Activated T-cell treated with anti-CD3 and anti-CD28 coated beads, Interleukin-2, amount 50 U/mL, for 24 hours (primary cell): ENCODE measurements at regions not wholly inside any gene's neighbourhood (a gene's known extent, or its start where the extent isn't known, plus 50 kb on each side); places are given as distances from the start of the nearest gene placed in this dataset.
"Not testable (repeated sequence)": the region's sequence is repeated elsewhere in the genome, so short reads cannot be mapped to it uniquely, and the experiment has no call there.

Experiments used
- DNase-seq: peaks from one replicate; pipeline ENCODE4 v3.0.0-alpha.2; 2020
- H3K27ac Mint-ChIP-seq: 2 replicates; pipeline ENCODE4 v1.8.0; 2020; ENCODE audit warnings: mild to moderate bottlenecking, mixed read lengths
- H3K27me3 Mint-ChIP-seq: 2 replicates; pipeline ENCODE4 v1.8.0; 2020; ENCODE audit warnings: mixed read lengths
- H3K36me3 Mint-ChIP-seq: 2 replicates; pipeline ENCODE4 v1.8.0; 2020; ENCODE audit warnings: low read depth, mixed read lengths
- H3K4me1 Mint-ChIP-seq: 2 replicates; pipeline ENCODE4 v1.8.0; 2020; ENCODE audit warnings: low read depth, mixed read lengths
- H3K4me3 Mint-ChIP-seq: 2 replicates; pipeline ENCODE4 v1.8.0; 2020; ENCODE audit warnings: mild to moderate bottlenecking, moderate library complexity, mixed read lengths
- H3K9me3 Mint-ChIP-seq: 2 replicates; pipeline ENCODE4 v1.8.0; 2020; ENCODE audit warnings: mixed read lengths

DNA sequence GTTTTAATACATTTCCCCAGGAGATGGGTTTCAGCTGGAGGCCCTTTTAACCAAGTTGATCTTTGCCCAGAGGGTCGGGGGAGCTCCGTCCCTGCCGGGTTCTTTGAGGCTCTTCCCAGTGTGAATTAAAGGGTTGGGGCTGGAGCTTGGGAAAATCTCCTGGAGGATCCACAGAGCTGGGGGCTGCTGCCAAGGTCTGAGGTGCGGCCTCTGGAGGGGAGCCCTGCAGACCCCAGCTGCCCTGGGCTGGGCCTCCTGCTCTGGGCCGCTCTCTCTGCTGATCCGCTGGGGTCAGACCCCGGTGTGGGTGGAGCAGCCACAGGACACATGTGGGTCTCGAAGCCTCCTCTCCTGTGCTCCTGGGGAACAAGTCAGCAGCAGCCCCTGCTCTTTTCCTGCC is 51.4 kb upstream of the SFSWAP start:
- H3K9me3 Mint-ChIP-seq, H3K4me3 Mint-ChIP-seq, DNase-seq, H3K27ac Mint-ChIP-seq, H3K4me1 Mint-ChIP-seq, H3K36me3 Mint-ChIP-seq: not testable (repeated sequence)
- H3K27me3 Mint-ChIP-seq, result peaks cover 17% of the 10 kb centered on the region

DNA sequence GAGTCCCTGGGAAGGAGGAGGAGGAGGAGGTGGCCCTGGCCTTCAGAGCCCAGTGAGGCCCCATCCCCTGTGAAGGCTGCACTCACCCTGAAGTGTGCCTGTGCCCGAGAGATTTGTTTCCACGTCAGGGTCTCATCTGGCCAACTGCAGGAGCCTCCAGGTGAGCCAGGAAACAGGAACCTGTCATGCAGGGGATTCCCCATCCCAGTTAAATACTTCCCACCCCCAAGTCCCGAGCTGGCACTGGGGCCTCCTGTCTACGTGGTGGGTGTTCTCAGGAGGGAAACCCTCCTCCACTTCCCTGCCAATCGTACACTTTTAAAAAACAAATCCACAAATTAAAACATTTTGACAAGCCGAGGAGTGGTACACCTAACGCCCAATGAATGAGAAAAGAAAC is 50.9 kb upstream of the SFSWAP start:
- not testable (repeated sequence) for H3K9me3 Mint-ChIP-seq, DNase-seq, H3K36me3 Mint-ChIP-seq, H3K27ac Mint-ChIP-seq, H3K4me1 Mint-ChIP-seq, H3K4me3 Mint-ChIP-seq
- peaks cover 17% of the 10 kb centered on the region for H3K27me3 Mint-ChIP-seq

DNA sequence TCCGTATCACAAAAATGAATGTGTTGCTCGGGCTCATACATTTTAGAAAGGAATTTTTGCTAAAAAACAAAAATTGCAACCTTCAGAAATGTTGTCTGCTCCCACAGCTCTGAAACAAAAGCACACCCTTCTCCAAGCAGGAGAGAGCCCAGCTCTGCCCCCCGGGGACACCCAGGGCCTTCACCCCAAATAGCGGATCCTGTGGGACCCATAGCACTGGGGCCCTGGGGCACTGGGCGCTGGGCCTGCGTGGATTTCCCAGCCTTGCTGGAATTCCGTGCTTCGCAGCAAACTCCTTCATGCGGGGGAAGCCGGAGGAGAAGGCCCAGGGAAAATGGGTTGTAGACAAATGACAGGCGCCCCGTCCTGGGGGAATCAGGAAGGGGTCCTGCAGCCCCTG is 50.5 kb upstream of the SFSWAP start:
- not testable (repeated sequence) for H3K4me3 Mint-ChIP-seq, H3K27ac Mint-ChIP-seq, DNase-seq, H3K9me3 Mint-ChIP-seq, H3K36me3 Mint-ChIP-seq, H3K4me1 Mint-ChIP-seq
- H3K27me3 Mint-ChIP-seq, result peaks cover 17% of the 10 kb centered on the region
